Hepatocyte (in vitro differentiated cells): ENCODE measurements at regions not wholly inside any gene's neighbourhood (a gene's known extent, or its start where the extent isn't known, plus 50 kb on each side); places are given as distances from the start of the nearest gene placed in this dataset.

Source experiments
- CTCF ChIP-seq: fragments of 200-600 bp; sonication (generic); IDR thresholded peaks from 2 replicates; pipeline ENCODE4 v1.5.1; 2016; ENCODE audit warnings: antibody characterized with exemption, mild to moderate bottlenecking; ENCODE audit not compliant: poor library complexity
- EZH2 ChIP-seq: fragments of 200-600 bp; sonication (generic); IDR thresholded peaks from 2 replicates; pipeline ENCODE4 v1.6.1; 2016; ENCODE audit warnings: antibody characterized with exemption, mild to moderate bottlenecking, borderline replicate concordance

DNA sequence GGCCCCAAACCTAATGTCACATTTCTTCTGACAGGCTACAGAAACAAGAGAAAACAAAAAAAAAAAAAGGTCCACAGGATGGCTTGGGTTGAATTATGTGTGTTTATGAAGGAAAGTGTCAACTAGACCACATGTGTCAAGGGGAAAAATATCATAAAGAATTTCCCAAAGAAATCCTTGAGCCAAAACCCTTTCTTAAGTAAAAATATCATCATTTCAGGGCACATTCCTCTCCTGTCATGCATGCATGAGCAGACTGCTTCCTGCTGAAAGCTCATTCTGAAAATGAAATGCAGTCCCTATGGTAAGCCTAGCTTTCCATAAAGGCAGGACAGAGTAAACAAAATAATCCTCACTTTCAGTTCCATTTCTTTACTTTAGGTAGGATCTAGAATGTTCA lies 85.7 kb upstream of the RBBP8 start:
- TF ChIP-seq CTCF (no peak), EZH2 (no peak)
